T-cell (primary cell): ENCODE measurements at regions not wholly inside any gene's neighbourhood (a gene's known extent, or its start where the extent isn't known, plus 50 kb on each side); places are given as distances from the start of the nearest gene placed in this dataset.

ENCODE experiments used
- ATAC-seq, 4 experiments: fragments of 200-7000 bp in 3 of 4; fragments of 150-1000 bp in 1 of 4; cut with Tn5 transposase; replicated peaks in 1 of 4; 1 replicate in 3 of 4; 2 replicates in 1 of 4; pipeline ENCODE4 v1.10.0; 2021; ENCODE audit warnings: moderate library complexity in 3 of 4, mild to moderate bottlenecking in 2 of 4, moderate number of reproducible peaks in 1 of 4
- CTCF ChIA-PET, 2 donors: fragments of 300-600 bp; sonication (Branson Sonifier 250); formaldehyde crosslinking; loops; one replicate each; lab custom pipeline; 2022; ENCODE audit warnings: antibody characterized with exemption in 2 of 2; lab: Charles Lee
- POLR2A ChIA-PET, 2 donors: fragments of 300-600 bp; sonication (Branson Sonifier 250); formaldehyde crosslinking; loops; one replicate each; lab custom pipeline; 2022; ENCODE audit warnings: antibody characterized with exemption in 2 of 2; lab: Charles Lee
- DNase-seq, 35 experiments: peaks; one replicate each; pipeline versions ENCODE4 v3.0.0 to v3.0.0-alpha.2; 2013 to 2023
- H3K27ac ChIP-seq: one replicate; pipeline ENCODE4 v1.5.1; 2013; ENCODE audit warnings: low read length
- H3K27me3 ChIP-seq, 2 experiments: replicated peaks in 1 of 2; 1 replicate in 1 of 2; 2 replicates in 1 of 2; pipeline versions ENCODE4 v1.6.1 to v1.7.0; 2013; ENCODE audit warnings: low read length in 1 of 2, mixed read lengths in 1 of 2; ENCODE audit not compliant: control insufficient read depth in 2 of 2, insufficient read depth in 2 of 2; ENCODE audit errors: extremely low read depth in 1 of 2
- H3K36me3 ChIP-seq, 2 donors: 1 replicate in 1 of 2; 2 replicates in 1 of 2; pipeline versions ENCODE4 v1.6.1 to v1.7.0; 2013; ENCODE audit warnings: low read length in 1 of 2; ENCODE audit not compliant: control insufficient read depth in 2 of 2, insufficient read depth in 1 of 2; ENCODE audit errors: extremely low read depth in 1 of 2
- H3K4me1 ChIP-seq, 2 experiments: 1 replicate in 1 of 2; 2 replicates in 1 of 2; pipeline versions ENCODE4 v1.6.1 to v1.7.0; 2013; ENCODE audit warnings: low read length in 2 of 2, mixed read lengths in 1 of 2; ENCODE audit not compliant: insufficient read depth in 2 of 2, control insufficient read depth in 1 of 2; ENCODE audit errors: extremely low read depth in 1 of 2
- H3K4me3 ChIP-seq, 2 donors: 1 replicate in 1 of 2; 2 replicates in 1 of 2; pipeline versions ENCODE4 v1.5.1 to v1.7.0; 2013; ENCODE audit warnings: mild to moderate bottlenecking in 2 of 2, low read length in 1 of 2, moderate library complexity in 1 of 2; ENCODE audit not compliant: control insufficient read depth in 1 of 2; ENCODE audit errors: extremely low read depth in 1 of 2
- H3K9me3 ChIP-seq: 2 replicates; pipeline ENCODE4 v1.7.0; 2013
- H3K27ac Mint-ChIP-seq, 2 donors: one replicate each; pipeline ENCODE4 v1.8.0; 2020 to 2021; ENCODE audit warnings: mild to moderate bottlenecking in 2 of 2, mixed read lengths in 2 of 2
- H3K27me3 Mint-ChIP-seq, 2 donors: one replicate each; pipeline ENCODE4 v1.8.0; 2021 to 2022; ENCODE audit warnings: mixed read lengths in 2 of 2
- H3K36me3 Mint-ChIP-seq: one replicate; pipeline ENCODE4 v1.8.0; 2021; ENCODE audit warnings: mixed read lengths
- H3K4me1 Mint-ChIP-seq, 3 donors: one replicate each; pipeline ENCODE4 v1.8.0; 2020 to 2022; ENCODE audit warnings: mixed read lengths in 3 of 3, mild to moderate bottlenecking in 1 of 3
- H3K4me3 Mint-ChIP-seq, 3 donors: one replicate each; pipeline ENCODE4 v1.8.0; 2020 to 2022; ENCODE audit warnings: mild to moderate bottlenecking in 3 of 3, mixed read lengths in 3 of 3, moderate library complexity in 3 of 3
- H3K9me3 Mint-ChIP-seq, 3 donors: one replicate each; pipeline ENCODE4 v1.8.0; 2020 to 2022; ENCODE audit warnings: mixed read lengths in 3 of 3
- WGBS: methylation state at CpG from one replicate; pipeline ENCODE4 v1.1.5; 2013; ENCODE audit warnings: missing lambda C conversion rate; ENCODE audit not compliant: insufficient coverage; 5-methylcytosine and 5-hydroxymethylcytosine counted together

DNA sequence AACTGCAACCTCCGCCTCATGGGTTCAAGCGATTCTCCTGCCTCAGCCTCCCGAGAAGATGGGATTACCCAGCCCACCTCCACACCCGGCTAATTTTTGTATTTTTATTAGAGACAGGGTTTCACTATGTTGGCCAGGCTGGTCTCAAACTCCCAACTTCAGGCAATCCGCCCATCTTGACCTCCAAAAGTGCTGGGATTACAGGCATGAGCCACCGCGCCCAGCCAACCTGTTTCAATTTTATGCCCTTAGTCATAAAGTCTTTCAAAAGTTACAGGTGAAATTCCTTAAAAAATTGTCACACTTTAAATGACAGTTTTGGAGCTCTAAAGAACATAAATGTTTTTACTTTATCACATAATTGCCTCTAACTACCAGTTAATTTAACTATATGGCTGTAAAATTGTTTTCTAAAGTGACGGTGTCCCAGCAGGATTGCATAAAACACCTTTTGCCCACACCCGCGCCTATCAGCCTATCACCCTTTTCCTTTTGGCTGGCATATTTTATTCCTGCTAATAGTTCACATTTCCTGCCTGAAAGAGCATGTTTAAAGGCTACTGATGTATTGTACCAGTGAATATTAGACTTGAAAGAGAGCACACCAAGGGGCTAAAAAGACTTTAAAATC, 164.2 kb upstream of the SEMA6D start:
- H3K4me3 ChIP-seq, result no peak overlapping the region
- ChIA-PET CTCF (no interaction called here), POLR2A (no interaction called here)
- H3K9me3 Mint-ChIP-seq, result no peaks in the 10 kb centered on the region
- WGBS, result no CpG with 5 or more reads among the region's 10 CpGs
- no peak overlapping the region for H3K27ac Mint-ChIP-seq
- no peaks in the 10 kb centered on the region for H3K4me1 ChIP-seq
- H3K27ac ChIP-seq, result no peak overlapping the region
- ATAC-seq (no peak), DNase-seq (no peak)
- no peaks in the 10 kb centered on the region for H3K36me3 Mint-ChIP-seq
- H3K27me3 ChIP-seq, result no peaks in the 10 kb centered on the region
- no peaks in the 10 kb centered on the region for H3K9me3 ChIP-seq
- no peaks in the 10 kb centered on the region for H3K4me1 Mint-ChIP-seq
- no peak overlapping the region for H3K4me3 Mint-ChIP-seq
- no peaks in the 10 kb centered on the region for H3K36me3 ChIP-seq
- H3K27me3 Mint-ChIP-seq, result no peaks in the 10 kb centered on the region

DNA sequence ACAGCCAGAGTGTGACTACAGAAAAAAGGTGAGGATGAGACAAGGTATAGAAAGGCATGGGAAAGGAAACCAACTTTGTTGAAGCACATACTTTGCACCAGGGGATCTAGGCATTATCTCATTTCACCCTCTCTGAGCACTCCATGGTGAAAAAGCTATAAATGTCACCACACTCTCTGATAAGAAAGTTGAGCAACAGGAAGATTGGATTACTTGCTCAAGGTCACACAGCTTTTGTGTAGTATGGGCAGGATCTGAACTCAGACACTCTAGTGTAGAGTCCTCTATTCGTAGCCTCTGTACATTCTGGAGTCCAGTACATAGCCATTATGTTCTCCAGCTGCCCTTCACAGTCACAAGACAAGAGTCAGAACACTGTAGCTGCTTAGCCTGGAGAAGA, 163.4 kb upstream of the SEMA6D start:
- Histone ChIP-seq H3K4me3 (no peak overlapping the region), H3K27ac (no peak overlapping the region), H3K27me3 (no peaks in the 10 kb centered on the region), H3K36me3 (no peaks in the 10 kb centered on the region), H3K4me1 (no peaks in the 10 kb centered on the region), H3K9me3 (no peaks in the 10 kb centered on the region)
- ChIA-PET CTCF (no interaction called here), POLR2A (no interaction called here)
- Mint-ChIP-seq H3K27ac (no peak overlapping the region), H3K4me1 (no peaks in the 10 kb centered on the region), H3K4me3 (no peak overlapping the region), H3K9me3 (peaks cover 0 to 5% (median 0%) of the 10 kb centered on the region in 3 donors), H3K27me3 (no peaks in the 10 kb centered on the region), H3K36me3 (no peaks in the 10 kb centered on the region)
- DNase-seq (no peak), ATAC-seq (peak in 1 of 4 experiments; percentile 11)
- 20% methylated on average over 1 of the region's 1 CpG for WGBS

DNA sequence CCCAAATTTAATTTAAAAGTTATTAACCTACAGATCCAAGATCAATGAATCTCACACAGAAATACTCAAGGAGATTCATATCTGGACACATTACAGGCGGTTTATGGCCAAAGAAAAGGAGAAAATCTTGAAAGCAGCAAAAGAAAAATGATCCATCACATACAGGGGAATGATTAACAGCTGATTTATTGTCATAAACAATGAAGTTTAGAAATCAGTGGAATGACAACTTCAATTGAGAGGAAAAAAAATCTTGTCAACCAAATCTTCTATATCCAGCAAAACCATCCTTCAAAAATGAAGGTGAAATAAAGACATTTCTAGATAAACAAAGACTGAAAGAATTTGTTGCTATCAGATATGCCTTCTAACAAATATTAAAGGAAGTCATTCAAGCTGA, 156.2 kb upstream of the SEMA6D start:
- CTCF ChIA-PET, result no interaction called here
- DNase-seq, result no peak
- no peak overlapping the region for H3K4me3 Mint-ChIP-seq
- no peaks in the 10 kb centered on the region for H3K27me3 Mint-ChIP-seq
- no peaks in the 10 kb centered on the region for H3K4me1 Mint-ChIP-seq
- Histone ChIP-seq H3K36me3 (no peaks in the 10 kb centered on the region), H3K27ac (no peak overlapping the region), H3K4me1 (no peaks in the 10 kb centered on the region), H3K9me3 (no peaks in the 10 kb centered on the region), H3K4me3 (no peak overlapping the region), H3K27me3 (no peaks in the 10 kb centered on the region)
- no peaks in the 10 kb centered on the region for H3K36me3 Mint-ChIP-seq
- no peak overlapping the region for H3K27ac Mint-ChIP-seq
- H3K9me3 Mint-ChIP-seq, result peaks cover 6 to 29% (median 12%) of the 10 kb centered on the region in 3 donors
- no peak for ATAC-seq
- no CpG with 5 or more reads among the region's 1 CpG for WGBS
- POLR2A ChIA-PET, result no interaction called here

DNA sequence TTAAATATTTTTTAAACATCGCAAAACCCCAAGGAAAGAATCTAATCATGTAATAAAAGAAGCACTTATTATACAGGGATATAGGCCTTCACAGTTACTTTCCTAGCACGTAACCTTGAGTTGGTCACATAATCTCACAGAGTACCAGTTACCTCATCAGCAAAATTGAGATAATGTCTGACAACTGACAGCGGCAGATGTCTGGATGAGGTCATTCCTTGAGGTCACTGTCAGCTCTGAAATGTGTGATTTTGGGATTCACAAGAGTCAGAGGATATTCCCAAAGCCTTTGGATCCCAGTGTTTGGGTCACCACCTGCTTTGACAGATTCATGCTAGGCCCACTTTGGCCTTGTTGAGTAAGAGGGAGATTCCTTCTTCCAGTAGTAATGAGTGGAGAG, 151.4 kb upstream of the SEMA6D start:
- Histone ChIP-seq H3K4me3 (no peak overlapping the region), H3K9me3 (no peaks in the 10 kb centered on the region), H3K27ac (no peak overlapping the region), H3K4me1 (no peaks in the 10 kb centered on the region), H3K36me3 (no peaks in the 10 kb centered on the region), H3K27me3 (no peaks in the 10 kb centered on the region)
- Mint-ChIP-seq H3K4me1 (no peaks in the 10 kb centered on the region), H3K9me3 (peaks cover 0 to 7% (median 6%) of the 10 kb centered on the region in 3 donors), H3K27me3 (peaks cover 0 to 3% of the 10 kb centered on the region in 2 donors), H3K4me3 (no peak overlapping the region), H3K27ac (no peak overlapping the region), H3K36me3 (no peaks in the 10 kb centered on the region)
- DNase-seq (no peak), ATAC-seq (no peak)
- CTCF ChIA-PET, result no interaction called here
- POLR2A ChIA-PET, result no interaction called here
- WGBS, result 100% methylated on average over 1 of the region's 3 CpGs

DNA sequence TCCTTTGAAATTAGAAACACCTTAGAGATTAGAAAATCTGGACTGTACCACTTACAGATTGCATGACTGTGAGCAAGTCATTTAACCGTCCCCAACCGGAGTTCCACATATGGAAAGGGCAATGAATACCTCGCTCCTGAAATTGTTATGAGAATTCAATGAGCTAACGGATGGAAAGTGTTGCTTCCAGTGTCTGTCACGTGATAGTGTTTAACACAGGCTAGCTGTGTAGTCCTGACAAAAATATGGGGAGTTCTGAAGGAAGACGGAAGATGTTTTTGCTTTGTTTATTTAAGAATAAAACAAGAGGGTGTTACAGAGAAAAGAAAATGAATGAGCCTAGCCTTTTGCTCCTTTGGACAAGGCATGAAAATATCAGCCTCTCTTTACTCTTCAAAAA, 150.7 kb upstream of the SEMA6D start:
- DNase-seq, result no peak
- Mint-ChIP-seq H3K4me3 (no peak overlapping the region), H3K4me1 (no peaks in the 10 kb centered on the region), H3K27me3 (peaks cover 0 to 3% of the 10 kb centered on the region in 2 donors), H3K9me3 (peaks cover 0 to 7% (median 4%) of the 10 kb centered on the region in 3 donors), H3K27ac (no peak overlapping the region), H3K36me3 (no peaks in the 10 kb centered on the region)
- Histone ChIP-seq H3K4me1 (no peaks in the 10 kb centered on the region), H3K4me3 (no peak overlapping the region), H3K27ac (no peak overlapping the region), H3K9me3 (no peaks in the 10 kb centered on the region), H3K27me3 (no peaks in the 10 kb centered on the region), H3K36me3 (no peaks in the 10 kb centered on the region)
- ChIA-PET POLR2A (interaction anchor here in 1 of 2 donors (0.6 kb wide), 1 partner anchor 87 kb away, joined by 3 read pairs; no protein-coding TSS in a partner anchor), CTCF (no interaction called here)
- 82% methylated on average over 6 of the region's 6 CpGs for WGBS
- ATAC-seq, result no peak

DNA sequence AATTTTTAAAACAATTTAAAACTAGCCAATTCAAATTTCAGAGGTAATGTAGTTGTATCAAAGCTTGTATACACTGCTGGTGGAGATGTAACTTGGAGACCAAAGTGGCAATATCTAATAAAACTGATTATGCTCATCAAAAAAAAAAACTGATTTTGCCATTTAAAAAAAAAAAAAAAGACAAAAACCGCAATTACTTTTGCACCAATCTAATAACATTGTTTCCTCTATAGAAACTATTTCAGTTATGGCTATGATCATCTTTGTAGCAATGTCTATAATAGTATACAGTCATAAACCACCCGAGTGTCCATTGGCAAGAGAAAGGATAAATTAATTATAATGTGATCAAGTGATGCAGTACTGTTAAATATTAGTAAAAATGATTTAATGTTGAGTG, 149.3 kb upstream of the SEMA6D start:
- WGBS, result no CpG with 5 or more reads among the region's 2 CpGs
- H3K27me3 ChIP-seq, result no peaks in the 10 kb centered on the region
- H3K4me3 Mint-ChIP-seq, result no peak overlapping the region
- ChIA-PET CTCF (no interaction called here), POLR2A (no interaction called here)
- H3K27me3 Mint-ChIP-seq, result peaks cover 0 to 3% of the 10 kb centered on the region in 2 donors
- no peaks in the 10 kb centered on the region for H3K4me1 Mint-ChIP-seq
- no peak for DNase-seq
- H3K9me3 ChIP-seq, result no peaks in the 10 kb centered on the region
- H3K4me1 ChIP-seq, result no peaks in the 10 kb centered on the region
- H3K9me3 Mint-ChIP-seq, result peaks cover 0 to 7% (median 4%) of the 10 kb centered on the region in 3 donors
- ATAC-seq, result no peak
- no peak overlapping the region for H3K4me3 ChIP-seq
- no peak overlapping the region for H3K27ac Mint-ChIP-seq
- H3K36me3 Mint-ChIP-seq, result no peaks in the 10 kb centered on the region
- H3K36me3 ChIP-seq, result no peaks in the 10 kb centered on the region
- no peak overlapping the region for H3K27ac ChIP-seq

DNA sequence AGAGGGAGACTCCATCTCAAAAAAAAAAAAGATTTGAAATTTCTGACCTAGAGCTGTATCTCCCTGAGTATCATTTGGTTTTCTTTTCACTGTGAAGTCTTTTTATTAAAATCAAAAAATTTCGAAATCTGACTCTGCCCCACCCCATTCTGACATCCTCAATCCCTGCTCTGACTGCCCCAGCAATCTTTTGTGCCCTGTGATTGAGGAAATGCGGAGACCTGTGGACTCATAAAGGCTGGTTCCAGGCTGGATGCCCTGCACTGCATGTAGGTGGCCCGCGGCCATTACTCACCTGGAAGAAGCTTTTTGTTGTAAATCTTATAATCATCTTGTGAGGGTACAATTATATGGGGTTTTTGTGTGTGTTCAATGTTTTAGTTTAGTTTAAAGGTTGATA, 147.3 kb upstream of the SEMA6D start:
- Histone ChIP-seq H3K27ac (no peak overlapping the region), H3K36me3 (no peaks in the 10 kb centered on the region), H3K27me3 (no peaks in the 10 kb centered on the region), H3K4me1 (no peaks in the 10 kb centered on the region), H3K4me3 (no peak overlapping the region), H3K9me3 (no peaks in the 10 kb centered on the region)
- Mint-ChIP-seq H3K36me3 (no peaks in the 10 kb centered on the region), H3K27me3 (peaks cover 0 to 3% of the 10 kb centered on the region in 2 donors), H3K27ac (no peak overlapping the region), H3K9me3 (peaks cover 0 to 3% (median 0%) of the 10 kb centered on the region in 3 donors), H3K4me1 (no peaks in the 10 kb centered on the region), H3K4me3 (no peak overlapping the region)
- ChIA-PET POLR2A (no interaction called here), CTCF (no interaction called here)
- 93% methylated on average over 2 of the region's 4 CpGs for WGBS
- no peak for DNase-seq
- no peak for ATAC-seq
